ENCODE measurements at regions not wholly inside any gene's neighbourhood (a gene's known extent, or its start where the extent isn't known, plus 50 kb on each side); places are given as distances from the start of the nearest gene placed in this dataset.

GRCh38 chr4:170170861-170171260, 81.1 kb upstream of the AADAT start:
- no peaks in the 10 kb centered on the region for H3K27me3 ChIP-seq (replicated peaks in 1 of 4; ENCODE audit: control extremely low read depth in 1 of 4, control insufficient read depth in 3 of 4, insufficient read depth in 4 of 4, low read length in 3 of 4)
- POLR2A ChIA-PET: no interaction called here
- no peak overlapping the region for H3K27ac Mint-ChIP-seq
- no peaks in the 10 kb centered on the region for H3K79me2 ChIP-seq (ENCODE audit: control insufficient read depth, insufficient read depth, low read length)
- no peaks in the 10 kb centered on the region for H3K36me3 ChIP-seq (replicated peaks in 1 of 2; ENCODE audit: control extremely low read depth in 1 of 2, control insufficient read depth in 1 of 2, extremely low read depth in 1 of 2, insufficient read depth in 2 of 2, low read length in 1 of 2)
- WGBS (ENCODE audit: insufficient coverage): no CpG with 5 or more reads among the region's 1 CpG
- H3K4me3 Mint-ChIP-seq: no peak overlapping the region
- H2AFZ ChIP-seq (ENCODE audit: insufficient read depth, low read depth, low read length, poor library complexity, severe bottlenecking): no peak overlapping the region
- H3K27me3 Mint-ChIP-seq: no peaks in the 10 kb centered on the region
- H3K9ac ChIP-seq (ENCODE audit: low read length): no peak overlapping the region
- ATAC-seq (ENCODE audit: low read depth): no peak
- no peaks in the 10 kb centered on the region for H4K20me1 ChIP-seq (ENCODE audit: control insufficient read depth, insufficient read depth, low read length, poor library complexity, severe bottlenecking)
- peaks cover 0 to 10% (median 0%) of the 10 kb centered on the region in 3 donors for H3K9me3 ChIP-seq (ENCODE audit: control extremely low read depth in 1 of 3, control insufficient read depth in 2 of 3, insufficient read depth in 1 of 3, low read length in 2 of 3)
- H3K4me1 Mint-ChIP-seq: no peaks in the 10 kb centered on the region
- H3K27ac ChIP-seq (ENCODE audit: low read length in 2 of 2): no peak overlapping the region
- intact Hi-C loops (cut with micrococcal nuclease): no loop called here
- H3K4me2 ChIP-seq (replicated peaks; ENCODE audit: low read depth, low read length, poor library complexity, severe bottlenecking): no peak overlapping the region
- DNase-seq: no peak
- no peak overlapping the region for H3K4me3 ChIP-seq (ENCODE audit: control extremely low read depth in 1 of 5, extremely low read depth in 1 of 5, insufficient read depth in 1 of 5, low read depth in 2 of 5, low read length in 4 of 5)
- TF ChIP-seq EZH2 (IDR thresholded peaks at IDR 0.05; ENCODE audit: borderline replicate concordance, insufficient read depth, low read depth, low read length, poor library complexity, severe bottlenecking) (no peak), CTCF (IDR thresholded peaks at IDR 0.05) (no peak)
- CTCF ChIA-PET: no interaction called here
- H3K4me1 ChIP-seq (ENCODE audit: control insufficient read depth in 2 of 2, insufficient read depth in 2 of 2, low read length in 2 of 2): no peaks in the 10 kb centered on the region
- H3K9me3 Mint-ChIP-seq (ENCODE audit: insufficient read depth): no peaks in the 10 kb centered on the region

DNA sequence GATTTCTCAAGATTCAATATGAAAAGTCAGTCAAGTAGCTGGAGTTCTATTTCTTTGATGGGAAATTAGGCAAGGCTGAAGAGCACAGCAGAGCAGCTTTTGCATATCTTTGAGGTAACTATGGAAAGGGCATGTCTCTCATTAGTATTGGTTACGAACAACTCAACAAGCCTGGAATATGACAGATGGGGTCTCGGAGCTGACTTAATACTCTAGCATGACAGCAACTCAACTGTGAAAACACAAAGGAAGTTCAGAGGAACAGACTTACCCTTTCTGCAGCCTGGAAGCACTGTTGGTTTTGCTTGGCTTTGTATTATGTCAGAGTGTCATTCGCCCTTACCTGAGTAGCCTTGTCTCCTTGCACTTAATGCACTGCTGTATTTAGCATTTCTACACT, 79.9 kb upstream of the AADAT start:
- H3K36me3 ChIP-seq (replicated peaks in 1 of 2; ENCODE audit: control extremely low read depth in 1 of 2, control insufficient read depth in 1 of 2, extremely low read depth in 1 of 2, insufficient read depth in 2 of 2, low read length in 1 of 2): no peaks in the 10 kb centered on the region
- H3K79me2 ChIP-seq (ENCODE audit: control insufficient read depth, insufficient read depth, low read length): no peaks in the 10 kb centered on the region
- H3K27ac Mint-ChIP-seq: no peak overlapping the region
- no peak overlapping the region for H3K4me3 ChIP-seq (ENCODE audit: control extremely low read depth in 1 of 5, extremely low read depth in 1 of 5, insufficient read depth in 1 of 5, low read depth in 2 of 5, low read length in 4 of 5)
- POLR2A ChIA-PET: no interaction called here
- intact Hi-C loops (cut with micrococcal nuclease): no loop called here
- H3K4me3 Mint-ChIP-seq: no peak overlapping the region
- H3K27ac ChIP-seq (ENCODE audit: low read length in 2 of 2): no peak overlapping the region
- H3K4me1 ChIP-seq (ENCODE audit: control insufficient read depth in 2 of 2, insufficient read depth in 2 of 2, low read length in 2 of 2): no peaks in the 10 kb centered on the region
- no peak overlapping the region for H3K4me2 ChIP-seq (replicated peaks; ENCODE audit: low read depth, low read length, poor library complexity, severe bottlenecking)
- ATAC-seq (ENCODE audit: low read depth) (no peak), DNase-seq (no peak)
- no peaks in the 10 kb centered on the region for H3K4me1 Mint-ChIP-seq
- TF ChIP-seq EZH2 (IDR thresholded peaks at IDR 0.05; ENCODE audit: borderline replicate concordance, insufficient read depth, low read depth, low read length, poor library complexity, severe bottlenecking): no peak
- H3K9ac ChIP-seq (ENCODE audit: low read length): no peak overlapping the region
- 80% methylated on average over 1 of the region's 3 CpGs for WGBS (ENCODE audit: insufficient coverage)
- CTCF ChIA-PET: interaction anchor here (0.7 kb wide), 1 partner anchor 17 kb away, joined by 3 read pairs; no protein-coding TSS in a partner anchor
- no peaks in the 10 kb centered on the region for H3K9me3 Mint-ChIP-seq (ENCODE audit: insufficient read depth)
- no peaks in the 10 kb centered on the region for H4K20me1 ChIP-seq (ENCODE audit: control insufficient read depth, insufficient read depth, low read length, poor library complexity, severe bottlenecking)
- no peak overlapping the region for H2AFZ ChIP-seq (ENCODE audit: insufficient read depth, low read depth, low read length, poor library complexity, severe bottlenecking)
- H3K27me3 ChIP-seq (replicated peaks in 1 of 4; ENCODE audit: control extremely low read depth in 1 of 4, control insufficient read depth in 3 of 4, insufficient read depth in 4 of 4, low read length in 3 of 4): no peaks in the 10 kb centered on the region
- H3K27me3 Mint-ChIP-seq: no peaks in the 10 kb centered on the region
- peaks cover 0 to 10% (median 0%) of the 10 kb centered on the region in 3 donors for H3K9me3 ChIP-seq (ENCODE audit: control extremely low read depth in 1 of 3, control insufficient read depth in 2 of 3, insufficient read depth in 1 of 3, low read length in 2 of 3)
